ENCODE measurements at regions not wholly inside any gene's neighbourhood (a gene's known extent, or its start where the extent isn't known, plus 50 kb on each side); places are given as distances from the start of the nearest gene placed in this dataset.

DNA sequence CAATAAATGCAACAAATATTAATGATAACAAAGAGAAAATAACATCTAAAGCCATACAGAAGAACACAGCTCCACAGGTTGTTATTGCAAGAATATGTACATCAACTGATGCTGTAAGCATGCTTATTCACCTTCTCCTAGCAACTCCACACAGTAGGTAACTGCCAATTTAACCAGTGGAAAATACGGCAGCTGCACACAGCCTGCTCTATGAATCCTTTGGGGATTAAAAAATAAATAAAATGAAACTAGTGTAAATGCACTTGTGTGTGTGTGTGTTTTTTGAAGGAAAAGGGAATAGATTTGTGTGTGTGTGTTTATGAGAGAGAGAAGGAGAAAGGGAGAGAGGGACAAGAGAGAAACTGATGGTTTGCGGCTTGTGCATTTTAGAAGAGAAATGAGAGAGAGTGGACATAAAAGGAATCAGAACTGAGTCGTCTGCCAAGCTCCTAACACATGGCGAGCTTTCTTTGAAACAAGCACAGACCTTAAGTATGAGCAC, 96.2 kb upstream of the PDE1A start:
- Histone ChIP-seq H3K36me3 (ENCODE audit: control insufficient read depth, insufficient read depth, low read length) (no peaks in the 10 kb centered on the region), H3K4me3 (ENCODE audit: low read depth, low read length) (no peak overlapping the region), H3K27me3 (ENCODE audit: control insufficient read depth, insufficient read depth, low read length) (no peaks in the 10 kb centered on the region)
- TF ChIP-seq, protein P1, sequence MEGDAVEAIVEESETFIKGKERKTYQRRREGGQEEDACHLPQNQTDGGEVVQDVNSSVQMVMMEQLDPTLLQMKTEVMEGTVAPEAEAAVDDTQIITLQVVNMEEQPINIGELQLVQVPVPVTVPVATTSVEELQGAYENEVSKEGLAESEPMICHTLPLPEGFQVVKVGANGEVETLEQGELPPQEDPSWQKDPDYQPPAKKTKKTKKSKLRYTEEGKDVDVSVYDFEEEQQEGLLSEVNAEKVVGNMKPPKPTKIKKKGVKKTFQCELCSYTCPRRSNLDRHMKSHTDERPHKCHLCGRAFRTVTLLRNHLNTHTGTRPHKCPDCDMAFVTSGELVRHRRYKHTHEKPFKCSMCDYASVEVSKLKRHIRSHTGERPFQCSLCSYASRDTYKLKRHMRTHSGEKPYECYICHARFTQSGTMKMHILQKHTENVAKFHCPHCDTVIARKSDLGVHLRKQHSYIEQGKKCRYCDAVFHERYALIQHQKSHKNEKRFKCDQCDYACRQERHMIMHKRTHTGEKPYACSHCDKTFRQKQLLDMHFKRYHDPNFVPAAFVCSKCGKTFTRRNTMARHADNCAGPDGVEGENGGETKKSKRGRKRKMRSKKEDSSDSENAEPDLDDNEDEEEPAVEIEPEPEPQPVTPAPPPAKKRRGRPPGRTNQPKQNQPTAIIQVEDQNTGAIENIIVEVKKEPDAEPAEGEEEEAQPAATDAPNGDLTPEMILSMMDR (IDR thresholded peaks at IDR 0.05; ENCODE audit: insufficient read depth, low read length, poor library complexity, severe bottlenecking): no peak
- DNase-seq (ENCODE audit: low read depth): no peak

DNA sequence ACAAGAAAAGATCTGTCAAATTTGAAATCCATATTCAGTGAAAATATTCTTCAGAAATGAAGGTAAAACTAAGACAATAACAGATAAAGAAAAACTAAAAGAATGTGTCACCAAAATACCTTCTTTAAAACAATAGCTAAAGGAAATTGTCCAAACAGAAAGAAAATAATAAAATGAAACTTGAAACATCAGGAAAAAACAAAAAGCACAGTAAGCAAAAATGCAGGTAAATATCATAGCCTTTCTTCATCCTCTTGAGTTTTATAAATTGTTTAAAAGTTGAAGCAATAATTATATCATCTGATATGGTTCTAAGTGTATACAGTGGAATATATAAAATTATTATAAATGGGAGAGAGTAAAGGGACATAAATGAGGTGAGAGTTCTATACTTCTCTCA, 103.8 kb upstream of the PDE1A start:
- DNase-seq (ENCODE audit: low read depth): no peak
- no peaks in the 10 kb centered on the region for H3K27me3 ChIP-seq (ENCODE audit: control insufficient read depth, insufficient read depth, low read length)
- no peak overlapping the region for H3K4me3 ChIP-seq (ENCODE audit: low read depth, low read length)
- TF ChIP-seq, protein P1 (IDR thresholded peaks at IDR 0.05; ENCODE audit: insufficient read depth, low read length, poor library complexity, severe bottlenecking): no peak
- no peaks in the 10 kb centered on the region for H3K36me3 ChIP-seq (ENCODE audit: control insufficient read depth, insufficient read depth, low read length)

DNA sequence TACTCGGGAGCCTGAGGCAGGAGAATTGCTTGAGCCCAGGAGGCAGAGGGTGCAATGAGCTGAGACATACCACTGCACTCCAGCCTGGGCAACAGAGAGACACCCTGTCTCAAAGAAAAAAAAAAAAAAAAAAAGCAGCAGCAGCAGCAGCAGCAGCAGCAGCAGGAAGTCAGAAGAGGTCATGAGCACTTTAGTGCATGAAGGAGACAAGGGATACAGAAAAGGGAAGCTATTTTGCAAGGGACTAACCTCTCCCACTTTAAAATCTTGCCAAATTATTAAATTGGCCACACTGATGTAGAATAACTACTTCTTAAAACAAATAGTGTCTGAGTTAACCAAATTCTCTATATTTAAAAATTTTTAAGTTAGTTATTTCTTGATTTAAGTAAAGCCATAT, 113.4 kb upstream of the PDE1A start:
- TF ChIP-seq, protein P1 (IDR thresholded peaks at IDR 0.05; ENCODE audit: insufficient read depth, low read length, poor library complexity, severe bottlenecking): no peak
- no peaks in the 10 kb centered on the region for H3K27me3 ChIP-seq (ENCODE audit: control insufficient read depth, insufficient read depth, low read length)
- no peaks in the 10 kb centered on the region for H3K36me3 ChIP-seq (ENCODE audit: control insufficient read depth, insufficient read depth, low read length)
- H3K4me3 ChIP-seq (ENCODE audit: low read depth, low read length): no peak overlapping the region
- DNase-seq (ENCODE audit: low read depth): no peak

DNA sequence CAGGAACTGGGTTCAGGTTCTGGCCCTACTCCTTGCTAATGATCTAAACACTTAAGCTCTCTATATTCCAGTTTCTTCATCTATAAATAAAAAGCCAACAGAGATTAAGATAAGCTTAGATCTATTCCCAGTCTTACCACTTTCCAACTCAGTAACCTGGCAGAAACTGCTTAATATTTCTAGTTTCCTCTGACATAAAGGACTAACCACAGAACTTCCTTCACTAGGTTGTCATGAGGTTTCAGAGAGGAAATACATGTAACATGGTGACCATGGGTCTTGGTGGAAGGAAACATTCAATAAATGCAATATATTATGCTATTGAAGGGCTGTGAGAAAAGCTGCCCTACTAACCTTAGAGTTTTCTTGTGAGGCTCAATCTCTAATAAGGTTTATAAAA, 114.4 kb upstream of the PDE1A start:
- H3K4me3 ChIP-seq (ENCODE audit: low read depth, low read length): no peak overlapping the region
- H3K27me3 ChIP-seq (ENCODE audit: control insufficient read depth, insufficient read depth, low read length): no peaks in the 10 kb centered on the region
- H3K36me3 ChIP-seq (ENCODE audit: control insufficient read depth, insufficient read depth, low read length): no peaks in the 10 kb centered on the region
- no peak for DNase-seq (ENCODE audit: low read depth)
- TF ChIP-seq, protein P1 (IDR thresholded peaks at IDR 0.05; ENCODE audit: insufficient read depth, low read length, poor library complexity, severe bottlenecking): no peak

DNA sequence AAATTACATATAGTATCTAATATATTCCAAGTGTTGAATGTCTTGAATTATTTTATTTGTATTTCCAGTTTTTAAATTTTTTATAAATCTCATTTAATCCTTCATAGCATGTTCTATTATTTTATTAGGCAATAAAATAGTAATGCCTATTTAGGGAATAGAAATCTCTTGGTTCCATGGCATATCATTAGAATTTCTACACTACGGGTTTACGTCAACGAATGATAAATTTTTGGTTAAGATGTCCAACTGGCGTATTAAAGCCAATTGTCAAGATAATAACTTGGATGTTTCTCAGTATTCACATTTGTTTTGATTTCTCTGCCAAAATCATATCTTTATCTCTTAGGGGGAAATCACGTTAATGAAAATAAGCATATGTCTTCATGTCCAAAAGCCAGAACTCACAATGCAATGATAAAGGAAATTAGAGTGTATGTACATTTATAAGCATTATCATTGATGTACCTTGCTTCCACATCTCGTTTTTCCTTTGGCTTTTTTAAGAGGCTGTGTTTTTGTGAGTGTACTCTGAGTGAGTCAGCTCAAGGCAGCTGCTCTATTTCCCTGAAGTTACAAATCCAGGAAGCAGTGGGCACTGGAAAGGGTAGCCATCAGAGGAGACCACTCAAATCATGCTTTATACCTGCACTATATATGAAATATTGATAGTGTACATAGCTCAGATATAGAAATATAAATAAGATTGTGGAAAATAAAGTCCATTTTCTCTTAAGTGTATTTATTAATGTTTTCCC, 115.8 kb upstream of the PDE1A start:
- peak; percentile 16 for DNase-seq (ENCODE audit: low read depth)
- no peaks in the 10 kb centered on the region for H3K27me3 ChIP-seq (ENCODE audit: control insufficient read depth, insufficient read depth, low read length)
- no peaks in the 10 kb centered on the region for H3K36me3 ChIP-seq (ENCODE audit: control insufficient read depth, insufficient read depth, low read length)
- H3K4me3 ChIP-seq (ENCODE audit: low read depth, low read length): no peak overlapping the region
- TF ChIP-seq, protein P1 (IDR thresholded peaks at IDR 0.05; ENCODE audit: insufficient read depth, low read length, poor library complexity, severe bottlenecking): no peak

Measured in kidney epithelial cell (primary cell).